ENCODE measurements at regions not wholly inside any gene's neighbourhood (a gene's known extent, or its start where the extent isn't known, plus 50 kb on each side); places are given as distances from the start of the nearest gene placed in this dataset.
"Not testable (repeated sequence)": the region's sequence is repeated elsewhere in the genome, so short reads cannot be mapped to it uniquely, and the experiment has no call there.

- H3K36me3 ChIP-seq (ENCODE audit: low read depth), result no peaks in the 10 kb centered on the region
- DNase-seq (ENCODE audit: low spot score) (peak; percentile 65), ATAC-seq (ENCODE audit: low read depth) (peak; percentile 87)
- no peak overlapping the region for H3K4me3 ChIP-seq (ENCODE audit: severe bottlenecking)
- TF ChIP-seq CTCF (IDR thresholded peaks at IDR 0.05; ENCODE audit: poor library complexity, severe bottlenecking), result no peak
- no peaks in the 10 kb centered on the region for H3K9me3 ChIP-seq (ENCODE audit: severe bottlenecking)
- peaks cover 16% of the 10 kb centered on the region for H3K4me1 ChIP-seq (ENCODE audit: insufficient read depth, poor library complexity, severe bottlenecking)
- H3K27ac ChIP-seq (ENCODE audit: poor library complexity, severe bottlenecking), result no peak overlapping the region
- H3K27me3 ChIP-seq (ENCODE audit: insufficient read depth, poor library complexity, severe bottlenecking), result no peaks in the 10 kb centered on the region
Observed at GRCh38 chr20:6660441-6660840, 107.0 kb upstream of the BMP2 start.

GRCh38 chr20:6658909-6659308 is 108.6 kb upstream of the BMP2 start:
- not testable (repeated sequence) for H3K27ac ChIP-seq (ENCODE audit: poor library complexity, severe bottlenecking); H3K9me3 ChIP-seq (ENCODE audit: severe bottlenecking); H3K4me3 ChIP-seq (ENCODE audit: severe bottlenecking); H3K27me3 ChIP-seq (ENCODE audit: insufficient read depth, poor library complexity, severe bottlenecking); H3K36me3 ChIP-seq (ENCODE audit: low read depth); DNase-seq (ENCODE audit: low spot score); ATAC-seq (ENCODE audit: low read depth)
- H3K4me1 ChIP-seq (ENCODE audit: insufficient read depth, poor library complexity, severe bottlenecking), result peaks cover 30% of the 10 kb centered on the region

GRCh38 chr20:6657904-6658303 is 109.6 kb upstream of the BMP2 start:
- H3K4me1 ChIP-seq (ENCODE audit: insufficient read depth, poor library complexity, severe bottlenecking), result peaks cover 23% of the 10 kb centered on the region
- ATAC-seq (ENCODE audit: low read depth), result no peak
- H3K9me3 ChIP-seq (ENCODE audit: severe bottlenecking), result no peaks in the 10 kb centered on the region
- H3K27me3 ChIP-seq (ENCODE audit: insufficient read depth, poor library complexity, severe bottlenecking), result no peaks in the 10 kb centered on the region
- no peak overlapping the region for H3K27ac ChIP-seq (ENCODE audit: poor library complexity, severe bottlenecking)
- no peak for DNase-seq (ENCODE audit: low spot score)
- TF ChIP-seq CTCF (IDR thresholded peaks at IDR 0.05; ENCODE audit: poor library complexity, severe bottlenecking), result no peak
- no peaks in the 10 kb centered on the region for H3K36me3 ChIP-seq (ENCODE audit: low read depth)
- H3K4me3 ChIP-seq (ENCODE audit: severe bottlenecking), result no peak overlapping the region

GRCh38 chr20:6657111-6657510 is 110.4 kb upstream of the BMP2 start:
- ATAC-seq (ENCODE audit: low read depth), result no peak

GRCh38 chr20:6654513-6655252 is 112.8 kb upstream of the BMP2 start:
- DNase-seq (ENCODE audit: low spot score) (peak; percentile 68), ATAC-seq (ENCODE audit: low read depth) (peak; percentile 85)
- H3K27me3 ChIP-seq (ENCODE audit: insufficient read depth, poor library complexity, severe bottlenecking), result no peaks in the 10 kb centered on the region
- peak overlapping the region; percentile 46 for H3K27ac ChIP-seq (ENCODE audit: poor library complexity, severe bottlenecking)
- H3K9me3 ChIP-seq (ENCODE audit: severe bottlenecking), result no peaks in the 10 kb centered on the region
- H3K4me1 ChIP-seq (ENCODE audit: insufficient read depth, poor library complexity, severe bottlenecking), result peaks cover 32% of the 10 kb centered on the region
- no peak overlapping the region for H3K4me3 ChIP-seq (ENCODE audit: severe bottlenecking)
- no peak for TF ChIP-seq CTCF (IDR thresholded peaks at IDR 0.05; ENCODE audit: poor library complexity, severe bottlenecking)
- no peaks in the 10 kb centered on the region for H3K36me3 ChIP-seq (ENCODE audit: low read depth)

More at GRCh38 chr20:6657111-6657510, 110.4 kb upstream of the BMP2 start:
- Histone ChIP-seq H3K4me3 (ENCODE audit: severe bottlenecking) (no peak overlapping the region), H3K27ac (ENCODE audit: poor library complexity, severe bottlenecking) (no peak overlapping the region), H3K27me3 (ENCODE audit: insufficient read depth, poor library complexity, severe bottlenecking) (no peaks in the 10 kb centered on the region), H3K36me3 (ENCODE audit: low read depth) (no peaks in the 10 kb centered on the region), H3K9me3 (ENCODE audit: severe bottlenecking) (no peaks in the 10 kb centered on the region), H3K4me1 (ENCODE audit: insufficient read depth, poor library complexity, severe bottlenecking) (peaks cover 23% of the 10 kb centered on the region)
- TF ChIP-seq CTCF (IDR thresholded peaks at IDR 0.05; ENCODE audit: poor library complexity, severe bottlenecking), result no peak
- DNase-seq (ENCODE audit: low spot score), result no peak

All from RWPE2 (cell line).